ENCODE measurements at regions not wholly inside any gene's neighbourhood (a gene's known extent, or its start where the extent isn't known, plus 50 kb on each side); places are given as distances from the start of the nearest gene placed in this dataset.

GRCh38 chr6:44058617-44059358 is 68.5 kb downstream of the MRPL14 start (continued):
- 0 out of 2 replicates have a peak, but pooled peaks have one; percentile 5 for TF ChIP-seq RAD51 (IDR thresholded peaks at IDR 0.05; ENCODE audit: borderline replicate concordance, low read depth)
- peak; percentile 85 for TF ChIP-seq ID3 (CRISPR knock-in tag; IDR thresholded peaks at IDR 0.05)
- peak; percentile 97 for TF ChIP-seq ID3 (tag; IDR thresholded peaks at IDR 0.05)
- TF ChIP-seq LEF1 (IDR thresholded peaks at IDR 0.05) = peak; percentile 100
- no peak for TF ChIP-seq ZHX1 (conservative IDR thresholded peaks at IDR 0.05; ENCODE audit: low read length)
- no peak for TF ChIP-seq HMGXB4 (CRISPR knock-in tag; IDR thresholded peaks at IDR 0.05)
- TF ChIP-seq SNRNP70 (optimal IDR thresholded peaks at IDR 0.05; ENCODE audit: low read depth, low read length) = no peak
- no peak for TF ChIP-seq BDP1 (IDR thresholded peaks at IDR 0.05; ENCODE audit: insufficient read depth, insufficient read length)
- TF ChIP-seq SREBF1 (IDR thresholded peaks at IDR 0.05; ENCODE audit: borderline replicate concordance, low read depth, low read length) = no peak; the same call in 1 of the 2 replicates
- TF ChIP-seq HDAC3 (IDR thresholded peaks at IDR 0.05; ENCODE audit: borderline replicate concordance, partially characterized antibody) = peak; percentile 90
- peak; percentile 61 for TF ChIP-seq EGR1 (conservative IDR thresholded peaks at IDR 0.05)
- TF ChIP-seq SRSF3 (IDR thresholded peaks at IDR 0.05; ENCODE audit: insufficient read depth, low read length) = no peak
- TF ChIP-seq ELF1 (tag; IDR thresholded peaks at IDR 0.05) = peak; percentile 81
- no peak for TF ChIP-seq ZNF12 (CRISPR knock-in tag; IDR thresholded peaks at IDR 0.05)
- TF ChIP-seq MCM3 (IDR thresholded peaks at IDR 0.05) = no peak
- no peak for TF ChIP-seq ZNF717 (CRISPR knock-in tag; IDR thresholded peaks at IDR 0.05)
- TF ChIP-seq CTCF (IDR thresholded peaks at IDR 0.05 in 2 of 3, conservative IDR thresholded peaks at IDR 0.05 in 1 of 3; ENCODE audit: insufficient read depth in 2 of 3, low read depth in 1 of 3, low read length in 3 of 3) = peak in 1 of 3 experiments; percentile 19; a peak in 2 of 6 replicates
- no peak for TF ChIP-seq PTBP1 (IDR thresholded peaks at IDR 0.05; ENCODE audit: low read depth, low read length)
- 0 out of 2 replicates have a peak, but pooled peaks have one; percentile 68 for TF ChIP-seq ZNF212 (CRISPR knock-in tag; IDR thresholded peaks at IDR 0.05)
- no peak for TF ChIP-seq ELK1 (CRISPR knock-in tag; IDR thresholded peaks at IDR 0.05)

Data from K562 (cell line).